ENCODE measurements at regions not wholly inside any gene's neighbourhood (a gene's known extent, or its start where the extent isn't known, plus 50 kb on each side); places are given as distances from the start of the nearest gene placed in this dataset.

DNA sequence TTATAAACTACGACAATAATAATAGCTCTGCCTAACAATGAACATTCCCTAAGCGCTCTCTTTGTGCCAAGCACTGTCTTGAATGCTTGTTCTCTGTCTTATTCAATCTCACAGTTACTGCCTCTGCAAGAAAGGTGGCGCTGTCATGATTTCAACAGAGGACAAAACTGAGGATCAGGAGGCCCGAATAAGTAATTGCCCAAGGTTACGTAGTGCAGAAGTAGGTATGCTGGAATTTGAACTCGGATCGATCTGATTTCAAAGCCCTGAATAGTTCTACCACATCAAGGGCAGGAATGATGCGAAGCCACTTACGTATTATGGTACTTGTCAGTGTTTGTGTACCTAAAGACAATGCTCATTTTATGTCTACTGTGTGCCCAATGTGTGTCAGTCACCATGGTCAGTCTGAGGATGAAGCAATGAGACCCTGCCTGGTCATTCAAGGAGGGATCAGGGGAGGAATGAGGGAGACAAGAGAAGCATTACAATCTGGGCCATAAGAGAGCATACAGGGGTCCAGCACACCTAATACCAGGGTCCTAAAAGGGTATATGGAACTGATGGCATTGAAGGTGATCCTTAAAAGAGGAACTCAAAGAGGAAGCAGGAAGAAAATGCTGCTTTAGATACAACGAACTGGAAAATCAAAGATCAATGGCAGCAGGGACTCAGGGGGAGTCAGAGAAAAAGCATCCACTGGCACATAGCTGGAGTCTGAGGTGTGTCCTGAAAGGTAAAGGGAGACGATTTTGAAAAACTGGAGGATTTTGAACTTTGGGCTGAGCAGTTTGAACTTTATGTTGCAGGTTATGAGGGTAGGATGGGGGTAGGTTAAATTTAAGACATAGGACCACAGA, 389.2 kb downstream of the PLPP3 start:
- TF ChIP-seq CTCF (IDR thresholded peaks at IDR 0.05; ENCODE audit: low read depth, low read length), result peak; percentile 25; the same call in 1 of the 2 replicates
- DNase-seq (ENCODE audit: low read depth, low spot score), result no peak
- Histone ChIP-seq H3K27me3 (ENCODE audit: control insufficient read depth, insufficient read depth, low read length) (no peaks in the 10 kb centered on the region), H3K9me3 (ENCODE audit: control insufficient read depth, insufficient read depth, low read length) (no peaks in the 10 kb centered on the region), H3K27ac (ENCODE audit: low read depth, low read length) (no peak overlapping the region), H3K4me3 (ENCODE audit: low read depth, low read length) (no peak overlapping the region)
- POLR2A ChIA-PET, result no interaction called here
- CTCF ChIA-PET, result no interaction called here

DNA sequence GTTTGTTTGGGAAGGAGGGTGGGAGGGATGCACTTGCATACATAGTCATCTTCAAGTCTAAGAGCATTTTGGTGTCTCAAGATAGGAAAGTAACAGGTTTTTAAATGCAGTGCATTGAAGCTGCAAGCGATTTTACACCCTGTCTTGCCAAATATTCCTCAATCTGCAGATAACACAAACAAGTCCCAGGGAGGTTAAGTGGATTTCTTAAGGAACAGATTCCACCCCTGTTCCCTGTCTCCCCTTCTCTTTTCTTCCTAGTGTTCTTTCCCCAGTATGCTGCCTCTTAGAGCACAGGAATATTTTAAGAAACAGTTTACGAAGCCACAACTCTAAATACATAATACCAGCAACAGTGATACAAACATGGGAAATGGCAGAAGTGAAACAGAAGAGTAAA, 389.9 kb downstream of the PLPP3 start:
- ChIA-PET CTCF (no interaction called here), POLR2A (no interaction called here)
- Histone ChIP-seq H3K27ac (ENCODE audit: low read depth, low read length) (no peak overlapping the region), H3K4me3 (ENCODE audit: low read depth, low read length) (no peak overlapping the region), H3K27me3 (ENCODE audit: control insufficient read depth, insufficient read depth, low read length) (no peaks in the 10 kb centered on the region), H3K9me3 (ENCODE audit: control insufficient read depth, insufficient read depth, low read length) (no peaks in the 10 kb centered on the region)
- no peak for DNase-seq (ENCODE audit: low read depth, low spot score)
- no peak for TF ChIP-seq CTCF (IDR thresholded peaks at IDR 0.05; ENCODE audit: low read depth, low read length)

- Histone ChIP-seq H3K27ac (ENCODE audit: low read depth, low read length) (no peak overlapping the region), H3K4me3 (ENCODE audit: low read depth, low read length) (no peak overlapping the region), H3K9me3 (ENCODE audit: control insufficient read depth, insufficient read depth, low read length) (no peaks in the 10 kb centered on the region), H3K27me3 (ENCODE audit: control insufficient read depth, insufficient read depth, low read length) (no peaks in the 10 kb centered on the region)
- ChIA-PET CTCF (no interaction called here), POLR2A (no interaction called here)
- DNase-seq (ENCODE audit: low read depth, low spot score), result no peak
- no peak for TF ChIP-seq CTCF (IDR thresholded peaks at IDR 0.05; ENCODE audit: low read depth, low read length)
Observed at GRCh38 chr1:56188855-56189254, 390.5 kb downstream of the PLPP3 start.

- CTCF ChIA-PET, result no interaction called here
- no peak for DNase-seq (ENCODE audit: low read depth, low spot score)
- Histone ChIP-seq H3K9me3 (ENCODE audit: control insufficient read depth, insufficient read depth, low read length) (no peaks in the 10 kb centered on the region), H3K27ac (ENCODE audit: low read depth, low read length) (no peak overlapping the region), H3K4me3 (ENCODE audit: low read depth, low read length) (no peak overlapping the region), H3K27me3 (ENCODE audit: control insufficient read depth, insufficient read depth, low read length) (no peaks in the 10 kb centered on the region)
- POLR2A ChIA-PET, result interaction anchor here (0.9 kb wide), 1 partner anchor 12 kb away, joined by 3 read pairs; no protein-coding TSS in a partner anchor
- TF ChIP-seq CTCF (IDR thresholded peaks at IDR 0.05; ENCODE audit: low read depth, low read length), result no peak
Observed at GRCh38 chr1:56188221-56188620, 391.1 kb downstream of the PLPP3 start.

DNA sequence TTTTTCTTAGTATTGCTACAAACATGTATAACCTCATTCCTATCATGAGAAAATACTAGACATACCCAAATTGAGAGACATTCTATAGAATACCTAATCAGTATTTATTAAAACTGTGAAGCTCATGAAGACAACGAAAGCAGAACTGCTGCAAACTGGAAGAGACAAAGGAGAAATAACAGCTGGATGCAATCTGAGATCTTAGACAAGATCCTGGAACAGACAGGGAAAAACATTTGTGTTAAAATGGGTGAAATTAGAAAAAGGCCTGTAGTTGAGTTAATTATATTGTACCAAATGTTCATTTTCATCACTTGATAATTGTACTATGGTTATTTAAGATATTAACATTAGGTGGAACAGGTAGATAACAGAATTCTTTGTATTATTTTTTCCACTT, 392.0 kb downstream of the PLPP3 start:
- H3K4me3 ChIP-seq (ENCODE audit: low read depth, low read length), result no peak overlapping the region
- H3K27ac ChIP-seq (ENCODE audit: low read depth, low read length), result no peak overlapping the region
- no peak for TF ChIP-seq CTCF (IDR thresholded peaks at IDR 0.05; ENCODE audit: low read depth, low read length)
- H3K27me3 ChIP-seq (ENCODE audit: control insufficient read depth, insufficient read depth, low read length), result no peaks in the 10 kb centered on the region
- H3K9me3 ChIP-seq (ENCODE audit: control insufficient read depth, insufficient read depth, low read length), result no peaks in the 10 kb centered on the region
- no peak for DNase-seq (ENCODE audit: low read depth, low spot score)
- CTCF ChIA-PET, result no interaction called here
- POLR2A ChIA-PET, result no interaction called here
